DMS153 treated with DMSO at 0.1 percent for 48 hours (cell line): ENCODE measurements at regions not wholly inside any gene's neighbourhood (a gene's known extent, or its start where the extent isn't known, plus 50 kb on each side); places are given as distances from the start of the nearest gene placed in this dataset.

Experiments
- DNase-seq: peaks from one replicate; lab custom pipeline; 2025; ENCODE audit not compliant: unreplicated experiment; lab: John Stamatoyannopoulos, UW

DNA sequence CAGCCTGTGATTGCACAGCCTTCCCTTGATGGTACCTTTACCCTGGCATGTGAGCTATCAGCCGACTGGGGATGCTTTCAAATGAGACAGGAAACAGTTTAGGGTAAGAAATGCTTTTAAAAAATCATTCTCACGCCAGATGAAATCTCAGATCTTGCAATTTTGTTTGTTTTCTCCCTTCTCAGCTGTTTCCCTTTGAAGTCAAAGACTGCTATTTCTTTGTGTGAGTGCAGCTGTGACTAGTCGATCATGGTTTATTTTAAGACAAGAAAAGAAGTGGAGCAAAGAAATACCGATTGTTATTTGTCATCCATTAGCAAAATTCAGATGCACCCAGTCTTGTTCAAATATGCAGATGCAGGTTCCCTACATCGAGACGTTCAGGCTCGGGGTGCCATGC lies 489.7 kb downstream of the QKI start:
- no peak for DNase-seq

GRCh38 chr6:163903541-163903940 lies 489.0 kb downstream of the QKI start:
- DNase-seq, result no peak

DNA sequence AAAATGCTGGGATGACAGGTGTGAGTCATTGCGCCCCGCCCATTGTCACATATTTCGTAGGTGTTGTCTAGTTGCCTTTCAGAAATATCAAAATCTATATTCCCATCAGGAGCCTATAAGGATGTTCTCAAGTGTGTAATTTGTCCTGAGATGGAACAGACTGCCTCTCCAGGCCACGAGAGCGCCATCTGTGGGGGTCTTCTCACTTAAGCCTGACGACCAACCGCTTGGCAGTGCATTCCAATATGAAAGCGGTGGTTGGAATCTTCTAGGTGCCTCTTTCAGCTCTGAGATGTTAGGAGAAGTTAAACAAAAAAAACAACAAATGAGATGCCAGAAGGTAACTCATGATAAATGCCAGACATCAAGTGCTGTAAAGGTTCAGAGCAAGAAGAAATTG lies 488.5 kb downstream of the QKI start:
- no peak for DNase-seq

GRCh38 chr6:163901681-163902080 lies 487.2 kb downstream of the QKI start:
- DNase-seq, result no peak

DNA sequence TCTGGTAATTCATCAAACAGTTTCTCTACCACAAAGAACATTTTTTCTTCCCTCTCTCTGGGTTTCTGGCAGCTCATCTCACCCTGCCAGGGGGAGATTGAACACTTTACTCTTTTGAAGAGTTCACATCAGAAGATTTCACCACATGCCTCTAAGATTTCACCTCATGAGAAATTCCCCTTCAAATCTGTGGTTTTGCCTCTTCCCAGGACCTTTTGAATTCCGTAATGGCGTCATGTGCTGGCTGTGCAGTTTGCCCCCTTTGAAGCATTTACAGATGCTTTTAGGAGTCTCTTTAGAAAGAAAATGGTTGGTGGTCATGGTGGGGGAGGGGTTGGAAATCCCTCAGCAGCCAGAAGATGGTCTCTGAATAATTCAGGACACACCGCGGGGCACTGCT lies 486.1 kb downstream of the QKI start:
- DNase-seq, result no peak

DNA sequence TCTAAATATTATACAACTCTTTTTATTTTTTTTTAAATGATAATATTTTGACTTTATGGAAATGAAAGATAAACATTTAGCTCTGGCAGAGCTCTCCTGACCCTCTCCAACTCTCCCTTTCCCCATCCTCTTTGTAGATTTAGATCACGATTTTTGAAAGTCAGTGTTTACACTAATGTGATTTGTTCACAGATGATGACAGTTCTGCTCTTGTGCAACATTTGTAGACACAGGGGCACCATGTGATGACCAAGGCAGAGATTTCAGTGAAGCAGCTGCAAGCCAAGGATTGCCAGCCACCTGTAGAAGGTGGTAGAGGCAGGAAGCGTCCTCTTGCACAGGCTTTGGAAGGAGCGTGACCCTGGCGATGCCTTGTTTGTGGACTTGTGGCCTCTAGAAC lies 483.2 kb downstream of the QKI start:
- no peak for DNase-seq

DNA sequence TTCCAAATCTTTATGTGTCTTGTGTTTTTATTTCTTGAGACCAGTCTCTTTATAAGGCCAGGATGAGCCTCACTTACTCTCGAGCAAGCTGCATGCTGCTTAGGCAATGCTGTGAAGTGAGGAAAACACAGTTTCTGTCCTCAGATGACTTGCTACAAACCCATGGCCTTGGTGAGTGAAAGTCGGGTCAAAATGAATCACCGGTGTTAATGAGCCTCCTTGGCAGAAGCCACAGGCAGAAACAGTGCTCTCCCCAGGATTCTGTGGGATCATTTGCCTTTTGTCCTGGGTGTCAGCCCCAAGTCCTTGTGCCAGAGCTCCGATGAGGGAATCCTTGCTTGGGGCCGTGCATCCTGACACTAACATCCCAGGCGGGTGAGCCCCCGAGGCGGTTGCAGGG lies 482.5 kb downstream of the QKI start:
- DNase-seq, result no peak

GRCh38 chr6:163895162-163895561 lies 480.6 kb downstream of the QKI start:
- no peak for DNase-seq

GRCh38 chr6:163893609-163894189 lies 479.2 kb downstream of the QKI start:
- no peak for DNase-seq

- DNase-seq, result no peak
Observed at GRCh38 chr6:163892824-163893561, 478.5 kb downstream of the QKI start.

- no peak for DNase-seq
Observed at GRCh38 chr6:163889904-163890514, 475.5 kb downstream of the QKI start.

DNA sequence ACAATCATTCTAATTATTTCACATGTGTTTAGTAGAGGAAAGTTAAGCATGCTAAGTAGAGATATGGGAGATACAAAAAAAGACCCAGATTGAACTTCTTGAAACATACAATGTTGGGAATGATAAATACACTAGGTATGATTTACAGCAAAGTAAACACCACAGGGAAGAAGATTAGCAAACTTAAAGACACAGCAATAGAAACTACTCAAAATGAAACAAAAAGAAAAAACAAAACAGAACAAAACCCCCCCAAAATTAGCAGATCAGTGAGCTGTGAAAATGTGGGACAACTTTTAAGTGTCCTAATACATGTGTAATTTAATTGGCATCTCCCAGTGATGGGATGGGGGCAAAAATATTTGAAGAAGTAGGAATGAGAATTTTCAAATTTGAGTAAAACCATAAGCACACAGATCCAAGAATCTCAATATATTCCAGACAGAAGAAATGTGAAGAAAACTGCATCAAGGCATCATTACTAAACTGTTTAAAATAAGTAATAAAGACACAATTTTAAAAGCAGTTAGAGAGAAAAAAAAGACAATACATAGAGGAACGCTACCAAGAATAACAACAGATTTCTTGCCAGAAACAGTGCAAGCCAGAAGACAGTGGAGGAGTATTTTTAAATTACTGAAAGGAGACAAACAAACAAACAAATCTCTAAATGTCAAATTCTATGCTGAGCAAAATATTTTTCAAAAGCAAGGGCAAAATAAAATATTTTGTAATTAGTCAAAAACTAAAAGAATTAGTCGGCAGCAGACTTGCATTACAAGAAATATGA lies 473.7 kb downstream of the QKI start:
- DNase-seq, result no peak

GRCh38 chr6:163886428-163886827 lies 471.9 kb downstream of the QKI start:
- DNase-seq, result no peak

GRCh38 chr6:163883984-163884383 lies 469.5 kb downstream of the QKI start:
- DNase-seq, result no peak

- DNase-seq, result no peak
Observed at GRCh38 chr6:163878698-163879097, 464.2 kb downstream of the QKI start.

- no peak for DNase-seq
Observed at GRCh38 chr6:163877877-163878639, 463.5 kb downstream of the QKI start.

- DNase-seq, result no peak
Observed at GRCh38 chr6:163876391-163876790, 461.9 kb downstream of the QKI start.

DNA sequence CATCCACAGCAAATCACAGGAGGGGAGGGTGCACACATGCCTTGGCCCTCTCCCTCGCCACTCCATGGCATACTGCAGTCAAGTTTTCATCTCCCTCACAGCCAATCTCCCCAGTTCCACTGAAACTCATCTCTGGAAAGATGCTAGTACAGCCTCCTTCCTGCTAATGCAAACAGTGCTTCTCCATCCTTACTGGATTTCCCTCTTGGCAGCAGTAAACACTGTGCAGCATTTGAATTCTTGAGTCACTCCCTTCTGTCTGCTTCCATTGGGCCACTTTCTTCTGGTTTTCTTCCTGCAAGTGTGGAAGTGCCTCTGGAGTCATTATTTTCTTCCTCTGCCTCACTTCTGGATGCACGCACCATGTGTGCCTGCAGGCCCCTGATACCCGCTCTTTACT lies 460.3 kb downstream of the QKI start:
- DNase-seq, result no peak

- DNase-seq, result no peak
Observed at GRCh38 chr6:163872335-163872734, 457.8 kb downstream of the QKI start.

DNA sequence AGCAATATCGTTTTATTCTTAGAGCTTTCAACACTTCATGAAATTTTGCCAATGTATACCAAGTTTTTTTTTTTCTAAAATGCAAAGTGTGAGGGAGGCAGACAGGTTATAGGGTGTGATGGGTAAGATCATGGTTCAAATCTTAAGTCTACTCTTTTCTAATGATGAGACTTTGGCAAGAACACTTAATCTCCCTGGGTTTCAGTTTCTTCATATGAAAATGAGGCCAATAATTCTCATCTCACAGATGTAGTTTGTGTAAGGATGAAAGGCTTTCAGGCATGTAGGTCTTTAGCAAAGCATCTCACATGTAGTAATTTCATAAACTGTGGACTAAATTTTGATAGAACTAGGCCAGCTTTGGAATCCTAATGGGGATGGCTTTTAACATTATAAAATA lies 457.1 kb downstream of the QKI start:
- no peak for DNase-seq
